Omental fat pad (tissue), 3 donors: ENCODE measurements at regions not wholly inside any gene's neighbourhood (a gene's known extent, or its start where the extent isn't known, plus 50 kb on each side); places are given as distances from the start of the nearest gene placed in this dataset.

ENCODE experiments used
- ATAC-seq: fragments of 150-250 bp; one replicate; pipeline ENCODE4 v1.9.1; 2016; ENCODE audit warnings: mild to moderate bottlenecking, moderate library complexity; ENCODE audit not compliant: low FRiP score
- DNase-seq: peaks from one replicate; pipeline ENCODE4 v3.0.0-alpha.2; 2019; ENCODE audit warnings: low spot score
- CTCF ChIP-seq, 3 donors: fragments of 450-650 bp; IDR thresholded peaks; one replicate each; pipeline ENCODE4 v1.5.1; 2016 to 2017; ENCODE audit warnings: antibody characterized with exemption in 3 of 3, mild to moderate bottlenecking in 3 of 3, moderate library complexity in 2 of 3

GRCh38 chr7:117972606-117973005 lies 99.4 kb upstream of the CTTNBP2 start:
- ATAC-seq (no peak), DNase-seq (no peak)
- TF ChIP-seq CTCF (IDR thresholded peaks at IDR 0.05): no peak

GRCh38 chr7:117973975-117974374 lies 100.7 kb upstream of the CTTNBP2 start:
- no peak for ATAC-seq
- no peak for TF ChIP-seq CTCF (IDR thresholded peaks at IDR 0.05)
- no peak for DNase-seq

- no peak for DNase-seq
- ATAC-seq: no peak
- no peak for TF ChIP-seq CTCF (IDR thresholded peaks at IDR 0.05)
Measured at GRCh38 chr7:117974891-117975290, 101.7 kb upstream of the CTTNBP2 start.

GRCh38 chr7:117975476-117975875 lies 102.2 kb upstream of the CTTNBP2 start:
- DNase-seq: no peak
- TF ChIP-seq CTCF (IDR thresholded peaks at IDR 0.05): no peak
- no peak for ATAC-seq

- ATAC-seq (no peak), DNase-seq (no peak)
- TF ChIP-seq CTCF (IDR thresholded peaks at IDR 0.05): no peak
Measured at GRCh38 chr7:117979954-117980497, 106.8 kb upstream of the CTTNBP2 start.

- TF ChIP-seq CTCF (IDR thresholded peaks at IDR 0.05): no peak
- ATAC-seq (no peak), DNase-seq (no peak)
Measured at GRCh38 chr7:117982071-117983055, 109.1 kb upstream of the CTTNBP2 start.
